NCI-H1930 (cell line): ENCODE measurements at regions not wholly inside any gene's neighbourhood (a gene's known extent, or its start where the extent isn't known, plus 50 kb on each side); places are given as distances from the start of the nearest gene placed in this dataset.

Experiments
- DNase-seq, 2 experiments: peaks; one replicate each; lab custom pipeline; 2025; lab: John Stamatoyannopoulos, UW

GRCh38 chr6:25038300-25038699 is 102.5 kb upstream of the RIPOR2 start:
- no peak for DNase-seq

- DNase-seq = no peak
Measured at GRCh38 chr6:25038999-25039398, 103.2 kb upstream of the RIPOR2 start.

GRCh38 chr6:25041485-25042035 is 105.8 kb upstream of the RIPOR2 start:
- no peak for DNase-seq

GRCh38 chr6:25042036-25042521 is 106.3 kb upstream of the RIPOR2 start:
- no peak for DNase-seq

GRCh38 chr6:25042536-25042935 is 106.8 kb upstream of the RIPOR2 start:
- DNase-seq = no peak

- DNase-seq = no peak
Measured at GRCh38 chr6:25042984-25043725, 107.4 kb upstream of the RIPOR2 start.

GRCh38 chr6:25043892-25044291 is 108.1 kb upstream of the RIPOR2 start:
- no peak for DNase-seq

GRCh38 chr6:25046942-25047341 is 111.2 kb upstream of the RIPOR2 start:
- no peak for DNase-seq

- DNase-seq = no peak
Measured at GRCh38 chr6:25050356-25050755, 114.6 kb upstream of the RIPOR2 start.

- DNase-seq = no peak
Measured at GRCh38 chr6:25051083-25051482, 115.3 kb upstream of the RIPOR2 start.

- DNase-seq = no peak
Measured at GRCh38 chr6:25052181-25052580, 116.4 kb upstream of the RIPOR2 start.

- DNase-seq = no peak
Measured at GRCh38 chr6:25053875-25054371, 118.2 kb upstream of the RIPOR2 start.

- no peak for DNase-seq
Measured at GRCh38 chr6:25054469-25054868, 118.7 kb upstream of the RIPOR2 start.

GRCh38 chr6:25056130-25056529 is 120.4 kb upstream of the RIPOR2 start:
- DNase-seq = no peak

GRCh38 chr6:25057111-25057905 is 121.5 kb upstream of the RIPOR2 start:
- DNase-seq = no peak

- DNase-seq = no peak
Measured at GRCh38 chr6:25058441-25058840, 122.7 kb upstream of the RIPOR2 start.

- no peak for DNase-seq
Measured at GRCh38 chr6:25058941-25059340, 123.2 kb upstream of the RIPOR2 start.

GRCh38 chr6:25060522-25060921 is 124.8 kb upstream of the RIPOR2 start:
- DNase-seq = no peak

GRCh38 chr6:25061289-25061936 is 125.7 kb upstream of the RIPOR2 start:
- no peak for DNase-seq

- DNase-seq = no peak
Measured at GRCh38 chr6:25062070-25062811, 126.5 kb upstream of the RIPOR2 start.

- DNase-seq = no peak
Measured at GRCh38 chr6:25064006-25064405, 128.2 kb upstream of the RIPOR2 start.

- no peak for DNase-seq
Measured at GRCh38 chr6:25065666-25066065, 129.9 kb upstream of the RIPOR2 start.
